ENCODE measurements at regions not wholly inside any gene's neighbourhood (a gene's known extent, or its start where the extent isn't known, plus 50 kb on each side); places are given as distances from the start of the nearest gene placed in this dataset.

GRCh38 chr6:50978380-50979170 lies 159.9 kb downstream of the TFAP2B start:
- ATAC-seq (no peak), DNase-seq (ENCODE audit: low spot score) (no peak)
- no peaks in the 10 kb centered on the region for H3K36me3 Mint-ChIP-seq (ENCODE audit: low read depth)
- Histone ChIP-seq H3K4me1 (ENCODE audit: insufficient read depth) (peaks cover 7% of the 10 kb centered on the region; the same call in 1 of the 2 replicates), H3K9me2 (ENCODE audit: insufficient read depth) (no peaks in the 10 kb centered on the region), H3K36me3 (ENCODE audit: insufficient read depth) (no peaks in the 10 kb centered on the region), H2AFZ (no peak overlapping the region), H4K20me1 (replicated peaks; ENCODE audit: insufficient read depth) (no peaks in the 10 kb centered on the region), H3K4me2 (peak overlapping the region; percentile 18; the same call in 1 of the 2 replicates), H3K4me3 (no peak overlapping the region), H3K79me2 (replicated peaks; ENCODE audit: insufficient read depth) (no peaks in the 10 kb centered on the region), H3F3A (replicated peaks; ENCODE audit: low read depth) (no peaks in the 10 kb centered on the region), H3K27ac (ENCODE audit: low read depth) (no peak overlapping the region), H3K27me3 (ENCODE audit: insufficient read depth) (no peaks in the 10 kb centered on the region)
- H3K4me3 Mint-ChIP-seq = no peak overlapping the region
- peaks cover 14% of the 10 kb centered on the region for H3K4me1 Mint-ChIP-seq
- TF ChIP-seq, protein P1, sequence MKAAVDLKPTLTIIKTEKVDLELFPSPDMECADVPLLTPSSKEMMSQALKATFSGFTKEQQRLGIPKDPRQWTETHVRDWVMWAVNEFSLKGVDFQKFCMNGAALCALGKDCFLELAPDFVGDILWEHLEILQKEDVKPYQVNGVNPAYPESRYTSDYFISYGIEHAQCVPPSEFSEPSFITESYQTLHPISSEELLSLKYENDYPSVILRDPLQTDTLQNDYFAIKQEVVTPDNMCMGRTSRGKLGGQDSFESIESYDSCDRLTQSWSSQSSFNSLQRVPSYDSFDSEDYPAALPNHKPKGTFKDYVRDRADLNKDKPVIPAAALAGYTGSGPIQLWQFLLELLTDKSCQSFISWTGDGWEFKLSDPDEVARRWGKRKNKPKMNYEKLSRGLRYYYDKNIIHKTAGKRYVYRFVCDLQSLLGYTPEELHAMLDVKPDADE (IDR thresholded peaks at IDR 0.05) = no peak
- TF ChIP-seq POLR2AphosphoS5 (IDR thresholded peaks at IDR 0.05; ENCODE audit: low read depth) = no peak
- no peak for TF ChIP-seq ZNF114 (CRISPR knock-in tag; IDR thresholded peaks at IDR 0.05)
- no peak for TF ChIP-seq ZNF331 (CRISPR knock-in tag; IDR thresholded peaks at IDR 0.05; ENCODE audit: low read depth)
- TF ChIP-seq CREB1 (CRISPR knock-in tag; IDR thresholded peaks at IDR 0.05; ENCODE audit: low read depth) = no peak
- TF ChIP-seq EZH2 (IDR thresholded peaks at IDR 0.05; ENCODE audit: low read depth, unreplicated experiment) = no peak
- no peak for TF ChIP-seq JUNB (IDR thresholded peaks at IDR 0.05; ENCODE audit: unreplicated experiment)
- no peak for TF ChIP-seq REST (IDR thresholded peaks at IDR 0.05; ENCODE audit: unreplicated experiment)
- no peak for TF ChIP-seq CTCF (conservative IDR thresholded peaks at IDR 0.05; ENCODE audit: low read depth in 2 of 2)
- no peak for TF ChIP-seq STAT1 (IDR thresholded peaks at IDR 0.05; ENCODE audit: unreplicated experiment)
- TF ChIP-seq EZH2phosphoT487 (IDR thresholded peaks at IDR 0.05; ENCODE audit: unreplicated experiment) = no peak
- TF ChIP-seq NANOG (IDR thresholded peaks at IDR 0.05; ENCODE audit: borderline replicate concordance) = no peak
- TF ChIP-seq, protein P2, sequence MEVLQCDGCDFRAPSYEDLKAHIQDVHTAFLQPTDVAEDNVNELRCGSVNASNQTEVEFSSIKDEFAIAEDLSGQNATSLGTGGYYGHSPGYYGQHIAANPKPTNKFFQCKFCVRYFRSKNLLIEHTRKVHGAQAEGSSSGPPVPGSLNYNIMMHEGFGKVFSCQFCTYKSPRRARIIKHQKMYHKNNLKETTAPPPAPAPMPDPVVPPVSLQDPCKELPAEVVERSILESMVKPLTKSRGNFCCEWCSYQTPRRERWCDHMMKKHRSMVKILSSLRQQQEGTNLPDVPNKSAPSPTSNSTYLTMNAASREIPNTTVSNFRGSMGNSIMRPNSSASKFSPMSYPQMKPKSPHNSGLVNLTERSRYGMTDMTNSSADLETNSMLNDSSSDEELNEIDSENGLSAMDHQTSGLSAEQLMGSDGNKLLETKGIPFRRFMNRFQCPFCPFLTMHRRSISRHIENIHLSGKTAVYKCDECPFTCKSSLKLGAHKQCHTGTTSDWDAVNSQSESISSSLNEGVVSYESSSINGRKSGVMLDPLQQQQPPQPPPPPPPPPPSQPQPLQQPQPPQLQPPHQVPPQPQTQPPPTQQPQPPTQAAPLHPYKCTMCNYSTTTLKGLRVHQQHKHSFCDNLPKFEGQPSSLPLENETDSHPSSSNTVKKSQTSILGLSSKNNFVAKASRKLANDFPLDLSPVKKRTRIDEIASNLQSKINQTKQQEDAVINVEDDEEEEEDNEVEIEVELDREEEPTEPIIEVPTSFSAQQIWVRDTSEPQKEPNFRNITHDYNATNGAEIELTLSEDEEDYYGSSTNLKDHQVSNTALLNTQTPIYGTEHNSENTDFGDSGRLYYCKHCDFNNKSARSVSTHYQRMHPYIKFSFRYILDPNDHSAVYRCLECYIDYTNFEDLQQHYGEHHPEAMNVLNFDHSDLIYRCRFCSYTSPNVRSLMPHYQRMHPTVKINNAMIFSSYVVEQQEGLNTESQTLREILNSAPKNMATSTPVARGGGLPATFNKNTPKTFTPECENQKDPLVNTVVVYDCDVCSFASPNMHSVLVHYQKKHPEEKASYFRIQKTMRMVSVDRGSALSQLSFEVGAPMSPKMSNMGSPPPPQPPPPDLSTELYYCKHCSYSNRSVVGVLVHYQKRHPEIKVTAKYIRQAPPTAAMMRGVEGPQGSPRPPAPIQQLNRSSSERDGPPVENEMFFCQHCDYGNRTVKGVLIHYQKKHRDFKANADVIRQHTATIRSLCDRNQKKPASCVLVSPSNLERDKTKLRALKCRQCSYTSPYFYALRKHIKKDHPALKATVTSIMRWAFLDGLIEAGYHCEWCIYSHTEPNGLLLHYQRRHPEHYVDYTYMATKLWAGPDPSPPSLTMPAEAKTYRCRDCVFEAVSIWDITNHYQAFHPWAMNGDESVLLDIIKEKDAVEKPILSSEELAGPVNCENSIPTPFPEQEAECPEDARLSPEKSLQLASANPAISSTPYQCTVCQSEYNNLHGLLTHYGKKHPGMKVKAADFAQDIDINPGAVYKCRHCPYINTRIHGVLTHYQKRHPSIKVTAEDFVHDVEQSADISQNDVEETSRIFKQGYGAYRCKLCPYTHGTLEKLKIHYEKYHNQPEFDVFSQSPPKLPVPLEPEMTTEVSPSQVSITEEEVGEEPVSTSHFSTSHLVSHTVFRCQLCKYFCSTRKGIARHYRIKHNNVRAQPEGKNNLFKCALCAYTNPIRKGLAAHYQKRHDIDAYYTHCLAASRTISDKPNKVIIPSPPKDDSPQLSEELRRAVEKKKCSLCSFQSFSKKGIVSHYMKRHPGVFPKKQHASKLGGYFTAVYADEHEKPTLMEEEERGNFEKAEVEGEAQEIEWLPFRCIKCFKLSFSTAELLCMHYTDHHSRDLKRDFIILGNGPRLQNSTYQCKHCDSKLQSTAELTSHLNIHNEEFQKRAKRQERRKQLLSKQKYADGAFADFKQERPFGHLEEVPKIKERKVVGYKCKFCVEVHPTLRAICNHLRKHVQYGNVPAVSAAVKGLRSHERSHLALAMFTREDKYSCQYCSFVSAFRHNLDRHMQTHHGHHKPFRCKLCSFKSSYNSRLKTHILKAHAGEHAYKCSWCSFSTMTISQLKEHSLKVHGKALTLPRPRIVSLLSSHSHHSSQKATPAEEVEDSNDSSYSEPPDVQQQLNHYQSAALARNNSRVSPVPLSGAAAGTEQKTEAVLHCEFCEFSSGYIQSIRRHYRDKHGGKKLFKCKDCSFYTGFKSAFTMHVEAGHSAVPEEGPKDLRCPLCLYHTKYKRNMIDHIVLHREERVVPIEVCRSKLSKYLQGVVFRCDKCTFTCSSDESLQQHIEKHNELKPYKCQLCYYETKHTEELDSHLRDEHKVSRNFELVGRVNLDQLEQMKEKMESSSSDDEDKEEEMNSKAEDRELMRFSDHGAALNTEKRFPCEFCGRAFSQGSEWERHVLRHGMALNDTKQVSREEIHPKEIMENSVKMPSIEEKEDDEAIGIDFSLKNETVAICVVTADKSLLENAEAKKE (CRISPR knock-in tag; IDR thresholded peaks at IDR 0.05) = no peak
- H3K27me3 Mint-ChIP-seq (ENCODE audit: insufficient read depth, low read depth, poor library complexity) = no peaks in the 10 kb centered on the region
- H3K27ac Mint-ChIP-seq = no peak overlapping the region
- H3K9me3 Mint-ChIP-seq = no peaks in the 10 kb centered on the region
